Putamen (tissue), 1 donor: ENCODE measurements at regions not wholly inside any gene's neighbourhood (a gene's known extent, or its start where the extent isn't known, plus 50 kb on each side); places are given as distances from the start of the nearest gene placed in this dataset.
"Not testable (repeated sequence)": the region's sequence is repeated elsewhere in the genome, so short reads cannot be mapped to it uniquely, and the experiment has no call there.

ENCODE experiments used
- DNase-seq: peaks from one replicate; pipeline ENCODE4 v3.0.0-alpha.2; 2016; ENCODE audit warnings: low spot score

- DNase-seq: no peak
Observed at GRCh38 chr7:41578700-41579099, 124.2 kb downstream of the INHBA start.

GRCh38 chr7:41576166-41576565 lies 126.7 kb downstream of the INHBA start:
- DNase-seq: no peak

- DNase-seq: no peak
Observed at GRCh38 chr7:41574377-41574776, 128.5 kb downstream of the INHBA start.

- DNase-seq: no peak
Observed at GRCh38 chr7:41573862-41574261, 129.0 kb downstream of the INHBA start.

- no peak for DNase-seq
Observed at GRCh38 chr7:41573443-41573842, 129.4 kb downstream of the INHBA start.

- DNase-seq: no peak
Observed at GRCh38 chr7:41573015-41573414, 129.9 kb downstream of the INHBA start.

GRCh38 chr7:41571573-41571972 lies 131.3 kb downstream of the INHBA start:
- DNase-seq: no peak

GRCh38 chr7:41570766-41571165 lies 132.1 kb downstream of the INHBA start:
- DNase-seq: no peak

- DNase-seq: no peak
Observed at GRCh38 chr7:41568135-41568534, 134.8 kb downstream of the INHBA start.

GRCh38 chr7:41567731-41568114 lies 135.2 kb downstream of the INHBA start:
- no peak for DNase-seq

GRCh38 chr7:41567031-41567730 lies 135.7 kb downstream of the INHBA start:
- no peak for DNase-seq

- DNase-seq: no peak
Observed at GRCh38 chr7:41566581-41566980, 136.3 kb downstream of the INHBA start.

GRCh38 chr7:41565655-41566054 lies 137.2 kb downstream of the INHBA start:
- DNase-seq: no peak

GRCh38 chr7:41559426-41559825 lies 143.5 kb downstream of the INHBA start:
- DNase-seq: no peak

GRCh38 chr7:41554481-41554880 lies 148.4 kb downstream of the INHBA start:
- no peak for DNase-seq

GRCh38 chr7:41550046-41550445 lies 152.8 kb downstream of the INHBA start:
- DNase-seq: not testable (repeated sequence)

- peak; percentile 26 for DNase-seq
Observed at GRCh38 chr7:41544241-41544640, 158.6 kb downstream of the INHBA start.

GRCh38 chr7:41540601-41541000 lies 162.3 kb downstream of the INHBA start:
- DNase-seq: no peak

- no peak for DNase-seq
Observed at GRCh38 chr7:41538810-41539724, 163.8 kb downstream of the INHBA start.

GRCh38 chr7:41536873-41537665 lies 165.8 kb downstream of the INHBA start:
- DNase-seq: no peak

- no peak for DNase-seq
Observed at GRCh38 chr7:41536122-41536872, 166.6 kb downstream of the INHBA start.

GRCh38 chr7:41529831-41530230 lies 173.1 kb downstream of the INHBA start:
- DNase-seq: no peak
